Activated CD8-positive, alpha-beta T cell treated with anti-CD3 and anti-CD28 coated beads, Interleukin-2, amount 10 ng/mL, durations not matched to agents 7 days and 5 days (primary cell): ENCODE measurements at regions not wholly inside any gene's neighbourhood (a gene's known extent, or its start where the extent isn't known, plus 50 kb on each side); places are given as distances from the start of the nearest gene placed in this dataset.

Experiments
- ATAC-seq: fragments of 150-1000 bp; cut with Tn5 transposase; one replicate; pipeline ENCODE4 v1.10.0; 2021; ENCODE audit warnings: moderate library complexity
- CTCF ChIA-PET: fragments of 350-600 bp; sonication (Branson Sonifier 250); formaldehyde crosslinking; loops from one replicate; lab custom pipeline; 2021; ENCODE audit warnings: antibody characterized with exemption; lab: Charles Lee
- POLR2A ChIA-PET: fragments of 350-600 bp; sonication (Branson Sonifier 250); formaldehyde crosslinking; loops from one replicate; lab custom pipeline; 2021; ENCODE audit warnings: antibody characterized with exemption; lab: Charles Lee
- DNase-seq: peaks from one replicate; pipeline ENCODE4 v3.0.0-alpha.2; 2020
- H3K27ac Mint-ChIP-seq: one replicate; pipeline ENCODE4 v1.8.0; 2021; ENCODE audit warnings: mild to moderate bottlenecking, mixed read lengths
- H3K27me3 Mint-ChIP-seq: one replicate; pipeline ENCODE4 v1.8.0; 2021; ENCODE audit warnings: low read depth, mixed read lengths
- H3K36me3 Mint-ChIP-seq: one replicate; pipeline ENCODE4 v1.8.0; 2021; ENCODE audit warnings: low read depth, mixed read lengths
- H3K4me1 Mint-ChIP-seq: one replicate; pipeline ENCODE4 v1.8.0; 2021; ENCODE audit warnings: low read depth, mixed read lengths
- H3K4me3 Mint-ChIP-seq: one replicate; pipeline ENCODE4 v1.8.0; 2021; ENCODE audit warnings: mild to moderate bottlenecking, mixed read lengths
- H3K9me3 Mint-ChIP-seq: one replicate; pipeline ENCODE4 v1.8.0; 2022; ENCODE audit warnings: mixed read lengths; ENCODE audit not compliant: insufficient read depth

DNA sequence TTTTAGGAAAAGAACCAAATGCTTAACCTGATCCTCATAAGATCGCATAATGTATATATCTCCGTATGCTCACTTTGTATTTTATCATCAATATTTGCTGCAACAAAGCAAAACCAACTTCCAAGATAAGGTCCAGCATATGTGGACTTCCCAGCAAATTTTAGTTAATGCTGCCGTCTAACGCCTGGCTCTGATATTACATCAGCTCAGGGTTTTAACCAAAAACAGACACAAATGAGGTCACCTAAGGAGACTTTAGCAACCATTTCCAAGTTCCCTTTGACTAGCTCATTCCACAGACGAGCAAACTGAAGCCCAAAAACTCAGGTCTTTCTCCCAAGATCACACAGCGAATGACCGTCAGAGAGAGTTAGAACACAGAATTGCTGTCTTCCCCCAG lies 59.4 kb upstream of the UCN3 start:
- POLR2A ChIA-PET: no interaction called here
- ATAC-seq: no peak

GRCh38 chr10:5310914-5311313 lies 53.9 kb upstream of the UCN3 start:
- Mint-ChIP-seq H3K4me1 (peaks cover 40% of the 10 kb centered on the region), H3K27me3 (peaks cover 6% of the 10 kb centered on the region), H3K36me3 (peaks cover 40% of the 10 kb centered on the region), H3K4me3 (no peak overlapping the region), H3K27ac (no peak overlapping the region), H3K9me3 (peaks cover 4% of the 10 kb centered on the region)
- ChIA-PET CTCF (no interaction called here), POLR2A (no interaction called here)
- no peak for DNase-seq
- no peak for ATAC-seq

More for the DNA sequence above, 59.4 kb upstream of the UCN3 start:
- Mint-ChIP-seq H3K9me3 (peaks cover 21% of the 10 kb centered on the region), H3K4me3 (no peak overlapping the region), H3K27ac (no peak overlapping the region), H3K27me3 (peaks cover 6% of the 10 kb centered on the region), H3K36me3 (peaks cover 50% of the 10 kb centered on the region), H3K4me1 (no peaks in the 10 kb centered on the region)
- CTCF ChIA-PET: interaction anchor here (1.6 kb wide), 1 partner anchor 490 kb away, joined by 3 read pairs; no protein-coding TSS in a partner anchor
- DNase-seq: no peak

GRCh38 chr10:5311617-5312016 lies 53.1 kb upstream of the UCN3 start:
- ATAC-seq: no peak
- Mint-ChIP-seq H3K36me3 (peaks cover 34% of the 10 kb centered on the region), H3K27ac (no peak overlapping the region), H3K27me3 (peaks cover 6% of the 10 kb centered on the region), H3K4me1 (peaks cover 46% of the 10 kb centered on the region), H3K9me3 (peaks cover 4% of the 10 kb centered on the region), H3K4me3 (no peak overlapping the region)
- CTCF ChIA-PET: interaction anchor here (1.1 kb wide), 1 partner anchor 15 kb away, joined by 3 read pairs; no protein-coding TSS in a partner anchor
- POLR2A ChIA-PET: no interaction called here
- DNase-seq: no peak

DNA sequence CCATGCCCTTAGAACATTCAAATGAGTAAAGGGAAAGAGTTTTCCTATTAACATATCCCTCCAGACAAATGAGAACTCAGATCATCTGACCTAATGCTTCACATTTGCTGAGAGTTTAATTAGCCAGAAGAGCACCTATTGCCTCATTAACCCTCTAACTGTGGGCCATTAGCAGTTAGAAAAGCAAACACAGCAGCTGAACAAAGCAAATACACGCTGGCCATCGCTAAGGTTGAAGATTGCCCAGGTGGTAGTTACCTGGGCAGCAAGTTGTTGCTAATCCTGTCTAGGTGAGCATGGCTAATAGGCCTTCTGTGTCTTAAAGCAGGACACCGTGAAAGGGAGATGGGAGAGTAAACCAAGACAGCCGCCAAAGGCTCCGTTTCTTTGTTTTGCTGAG lies 49.9 kb upstream of the UCN3 start:
- H3K9me3 Mint-ChIP-seq: peaks cover 9% of the 10 kb centered on the region
- H3K27me3 Mint-ChIP-seq: no peaks in the 10 kb centered on the region
- DNase-seq (no peak), ATAC-seq (no peak)
- H3K4me3 Mint-ChIP-seq: no peak overlapping the region
- peak overlapping the region; percentile 74 for H3K27ac Mint-ChIP-seq
- H3K36me3 Mint-ChIP-seq: peaks cover 32% of the 10 kb centered on the region
- ChIA-PET POLR2A (no interaction called here), CTCF (interaction anchor here (0.9 to 1.4 kb wide), 3 partner anchors 15 to 28 kb away, joined by 3 to 4 read pairs (median 3); no protein-coding TSS in a partner anchor)
- peaks cover 68% of the 10 kb centered on the region for H3K4me1 Mint-ChIP-seq
